WERI-Rb-1 (cell line): ENCODE measurements at regions not wholly inside any gene's neighbourhood (a gene's known extent, or its start where the extent isn't known, plus 50 kb on each side); places are given as distances from the start of the nearest gene placed in this dataset.
"Not testable (repeated sequence)": the region's sequence is repeated elsewhere in the genome, so short reads cannot be mapped to it uniquely, and the experiment has no call there.

ENCODE experiments used
- DNase-seq: peaks from one replicate; pipeline ENCODE4 v3.0.0-alpha.2; 2020
- H3K27ac ChIP-seq: fragments of 250-450 bp; sonication (Bioruptor Pico); 2 replicates; pipeline ENCODE4 v1.5.1; 2020; ENCODE audit warnings: mild to moderate bottlenecking, moderate library complexity
- H3K27me3 ChIP-seq: fragments of 250-450 bp; sonication (Bioruptor Pico); 2 replicates; pipeline ENCODE4 v1.5.1; 2021; ENCODE audit warnings: mild to moderate bottlenecking, low read depth, moderate library complexity; ENCODE audit not compliant: insufficient read depth, severe bottlenecking
- H3K36me3 ChIP-seq: fragments of 250-450 bp; sonication (Bioruptor Pico); 2 replicates; pipeline ENCODE4 v1.5.1; 2020; ENCODE audit warnings: mild to moderate bottlenecking, moderate library complexity
- H3K4me3 ChIP-seq: 2 replicates; pipeline ENCODE4 v1.5.1; 2011; ENCODE audit warnings: low read depth, mild to moderate bottlenecking, control low read depth, low read length
- H3K9me3 ChIP-seq: fragments of 250-450 bp; sonication (Bioruptor Pico); 2 replicates; pipeline ENCODE4 v1.5.1; 2021; ENCODE audit warnings: mild to moderate bottlenecking, moderate library complexity; ENCODE audit not compliant: severe bottlenecking
- TF ChIP-seq, protein P1 (sequence below): IDR thresholded peaks from 2 replicates; pipeline ENCODE4 v1.5.1; 2011; ENCODE audit warnings: low read depth, mild to moderate bottlenecking, control low read depth, inconsistent platforms, low read length

DNA sequence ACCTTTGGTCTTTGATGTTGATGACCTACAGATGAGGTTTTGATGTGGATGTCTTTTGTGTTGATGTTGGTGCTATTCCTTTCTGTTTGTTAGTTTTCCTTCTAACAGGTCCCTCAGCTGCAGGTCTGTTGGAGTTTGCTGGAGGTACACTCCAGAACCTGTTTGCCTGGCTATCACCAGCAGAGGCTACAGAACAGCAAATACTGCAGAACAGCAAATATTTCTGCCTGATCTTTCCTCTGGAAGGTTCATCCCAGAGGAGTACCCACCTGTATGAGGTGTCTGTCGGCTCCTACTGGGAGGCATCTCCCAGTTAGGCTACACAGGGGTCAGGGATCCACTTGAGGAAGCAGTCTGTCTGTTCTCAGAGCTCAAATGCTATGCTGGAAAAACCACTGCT lies 694.5 kb upstream of the CDH6 start:
- Histone ChIP-seq H3K27ac (no peak overlapping the region), H3K4me3 (no peak overlapping the region), H3K27me3 (no peaks in the 10 kb centered on the region), H3K9me3 (no peaks in the 10 kb centered on the region), H3K36me3 (no peaks in the 10 kb centered on the region)
- TF ChIP-seq, protein P1, sequence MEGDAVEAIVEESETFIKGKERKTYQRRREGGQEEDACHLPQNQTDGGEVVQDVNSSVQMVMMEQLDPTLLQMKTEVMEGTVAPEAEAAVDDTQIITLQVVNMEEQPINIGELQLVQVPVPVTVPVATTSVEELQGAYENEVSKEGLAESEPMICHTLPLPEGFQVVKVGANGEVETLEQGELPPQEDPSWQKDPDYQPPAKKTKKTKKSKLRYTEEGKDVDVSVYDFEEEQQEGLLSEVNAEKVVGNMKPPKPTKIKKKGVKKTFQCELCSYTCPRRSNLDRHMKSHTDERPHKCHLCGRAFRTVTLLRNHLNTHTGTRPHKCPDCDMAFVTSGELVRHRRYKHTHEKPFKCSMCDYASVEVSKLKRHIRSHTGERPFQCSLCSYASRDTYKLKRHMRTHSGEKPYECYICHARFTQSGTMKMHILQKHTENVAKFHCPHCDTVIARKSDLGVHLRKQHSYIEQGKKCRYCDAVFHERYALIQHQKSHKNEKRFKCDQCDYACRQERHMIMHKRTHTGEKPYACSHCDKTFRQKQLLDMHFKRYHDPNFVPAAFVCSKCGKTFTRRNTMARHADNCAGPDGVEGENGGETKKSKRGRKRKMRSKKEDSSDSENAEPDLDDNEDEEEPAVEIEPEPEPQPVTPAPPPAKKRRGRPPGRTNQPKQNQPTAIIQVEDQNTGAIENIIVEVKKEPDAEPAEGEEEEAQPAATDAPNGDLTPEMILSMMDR = no peak
- no peak for DNase-seq

DNA sequence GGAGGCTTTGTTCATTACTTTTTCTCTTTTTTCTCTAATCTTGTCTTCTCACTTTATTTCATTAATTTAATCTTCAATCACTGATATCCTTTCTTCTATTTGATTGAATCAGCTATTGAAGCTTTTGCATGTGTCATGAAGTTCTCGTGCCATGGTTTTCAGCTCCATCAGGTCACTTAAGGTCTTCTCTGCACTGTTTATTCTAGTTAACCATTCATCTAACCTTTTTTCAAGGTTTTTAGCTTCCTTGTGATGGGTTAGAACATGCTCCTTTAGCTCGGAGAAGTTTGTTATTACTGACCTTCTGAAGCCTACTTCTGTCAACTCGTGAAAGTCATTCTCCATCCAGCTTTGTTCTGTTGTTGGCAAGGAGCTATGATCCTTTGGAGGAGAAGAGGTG lies 695.0 kb upstream of the CDH6 start:
- H3K27me3 ChIP-seq, H3K9me3 ChIP-seq, DNase-seq, H3K36me3 ChIP-seq, H3K27ac ChIP-seq, H3K4me3 ChIP-seq: not testable (repeated sequence)

DNA sequence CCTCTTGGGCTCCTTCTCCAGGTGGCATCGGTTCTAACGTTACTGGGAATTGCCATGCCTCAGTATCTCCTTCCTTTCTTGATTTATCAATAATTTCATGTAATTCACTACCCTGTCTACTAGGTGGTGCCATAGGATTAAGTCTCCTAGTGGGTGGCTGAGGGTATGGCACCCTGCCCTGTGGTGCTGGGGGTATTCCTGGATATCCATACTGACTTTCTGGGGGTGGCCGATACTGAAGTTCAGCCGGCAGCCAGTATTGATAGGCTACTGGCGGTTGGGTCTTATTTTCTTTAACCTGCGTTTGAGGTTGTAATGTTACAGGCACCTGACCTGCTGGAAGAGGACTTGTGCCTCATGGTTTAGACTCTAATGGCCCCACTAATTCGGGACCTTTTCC lies 699.4 kb upstream of the CDH6 start:
- peak; percentile 38 for DNase-seq
- H3K9me3 ChIP-seq, H3K27ac ChIP-seq, H3K4me3 ChIP-seq, H3K27me3 ChIP-seq, H3K36me3 ChIP-seq: not testable (repeated sequence)

DNA sequence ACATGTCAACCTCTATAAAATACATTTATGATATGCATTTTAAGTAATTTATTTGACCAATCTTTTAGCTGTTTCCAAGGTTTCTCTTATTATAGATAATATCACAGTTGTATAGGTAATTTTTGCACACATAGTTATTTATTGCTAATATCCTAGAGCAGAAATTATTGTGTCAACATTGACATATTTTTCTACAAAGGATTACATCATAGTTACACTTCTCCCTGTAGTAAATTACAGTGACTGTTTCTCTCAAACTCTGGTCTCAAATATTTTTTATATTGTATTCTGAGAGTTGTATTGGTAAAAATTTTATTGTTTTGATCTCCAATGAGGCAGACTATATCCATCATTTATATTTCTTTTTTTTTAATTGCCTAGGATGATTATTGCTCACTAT lies 714.4 kb upstream of the CDH6 start:
- H3K9me3 ChIP-seq = peaks cover 16% of the 10 kb centered on the region
- TF ChIP-seq, protein P1 = no peak
- DNase-seq = no peak
- no peak overlapping the region for H3K27ac ChIP-seq
- H3K4me3 ChIP-seq = no peak overlapping the region
- no peaks in the 10 kb centered on the region for H3K36me3 ChIP-seq
- no peaks in the 10 kb centered on the region for H3K27me3 ChIP-seq

DNA sequence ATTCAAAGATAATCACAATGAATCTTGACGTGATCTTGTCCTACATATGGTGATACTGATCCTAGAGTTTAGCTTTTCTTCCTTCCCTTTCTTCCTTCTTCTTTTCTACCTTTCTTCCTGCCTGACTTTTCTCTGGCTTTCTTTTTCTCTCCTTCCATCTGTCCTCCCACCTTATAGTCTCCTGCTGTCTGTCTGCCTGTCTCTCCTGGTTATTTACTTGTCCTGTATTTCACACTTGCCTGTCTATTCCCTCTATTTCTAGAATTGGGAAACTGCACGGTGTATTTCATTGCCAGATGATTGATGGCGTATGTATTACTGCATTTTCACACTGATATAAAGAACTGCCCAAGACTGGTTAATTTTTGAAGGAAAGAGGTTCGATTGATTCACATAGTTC lies 718.1 kb upstream of the CDH6 start:
- Histone ChIP-seq H3K36me3 (no peaks in the 10 kb centered on the region), H3K9me3 (peaks cover 16% of the 10 kb centered on the region), H3K4me3 (no peak overlapping the region), H3K27ac (no peak overlapping the region), H3K27me3 (no peaks in the 10 kb centered on the region)
- DNase-seq = no peak
- TF ChIP-seq, protein P1 = no peak

DNA sequence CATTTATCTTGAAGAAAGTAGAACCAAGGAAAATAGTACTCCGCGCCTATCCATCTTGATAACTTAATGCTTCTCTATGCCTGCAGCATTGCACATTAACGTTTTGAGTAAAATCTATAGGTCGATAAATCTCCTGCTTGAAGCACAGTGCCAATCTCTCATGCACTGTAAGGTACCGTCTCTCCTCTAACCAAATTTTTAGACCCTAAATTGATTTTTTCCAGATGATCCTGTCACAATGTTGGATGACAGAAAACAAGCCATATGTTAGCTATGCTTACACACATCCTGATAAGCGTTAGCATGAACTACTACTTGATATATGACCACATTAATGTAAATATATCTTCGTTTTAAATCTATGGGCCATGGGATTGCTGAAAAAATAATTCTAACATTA lies 723.8 kb upstream of the CDH6 start:
- Histone ChIP-seq H3K36me3 (no peaks in the 10 kb centered on the region), H3K9me3 (no peaks in the 10 kb centered on the region)

DNA sequence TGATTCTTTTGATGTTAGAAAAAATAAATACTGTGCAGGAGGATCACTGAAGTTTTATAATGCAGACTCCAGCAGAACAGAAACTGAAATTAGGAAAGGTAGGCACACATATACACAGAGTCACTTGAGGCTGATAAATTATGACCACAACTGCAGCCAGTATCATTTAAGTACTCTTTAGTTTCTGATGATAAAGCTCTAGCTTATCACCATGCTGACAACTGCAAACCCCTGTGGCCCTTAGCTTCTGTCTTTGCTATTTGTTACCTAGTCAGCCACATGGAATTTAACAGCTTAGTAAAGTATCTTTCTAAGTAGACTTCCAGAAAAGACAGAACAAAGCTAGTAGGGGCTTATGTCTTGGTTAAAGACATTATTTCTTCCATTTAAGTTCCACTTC lies 734.8 kb upstream of the CDH6 start:
- TF ChIP-seq, protein P1 = no peak
- Histone ChIP-seq H3K9me3 (no peaks in the 10 kb centered on the region), H3K36me3 (no peaks in the 10 kb centered on the region), H3K4me3 (no peak overlapping the region), H3K27me3 (no peaks in the 10 kb centered on the region), H3K27ac (no peak overlapping the region)
- DNase-seq = no peak

More for the DNA sequence above, 723.8 kb upstream of the CDH6 start:
- no peak for DNase-seq
- TF ChIP-seq, protein P1 = no peak
- H3K27ac ChIP-seq = no peak overlapping the region
- H3K27me3 ChIP-seq = no peaks in the 10 kb centered on the region
- H3K4me3 ChIP-seq = no peak overlapping the region

DNA sequence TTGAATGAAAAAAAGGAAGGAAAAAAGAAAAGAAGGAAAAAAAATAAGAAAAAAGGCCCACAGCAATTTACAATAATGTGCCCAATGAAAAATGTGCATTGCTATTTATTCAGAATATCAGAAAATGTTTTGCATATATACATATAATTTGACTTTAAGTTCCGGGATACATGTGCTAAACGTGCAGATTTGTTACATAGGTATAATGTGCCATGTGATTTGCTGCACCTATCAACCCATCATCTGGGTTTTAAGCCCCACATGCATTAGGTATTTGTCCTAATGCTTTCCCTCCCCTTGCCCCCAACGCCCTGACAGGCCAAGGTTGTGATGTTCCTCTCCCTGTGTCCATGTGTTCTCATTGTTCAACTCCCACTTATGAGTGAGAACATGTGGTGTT lies 738.0 kb upstream of the CDH6 start:
- not testable (repeated sequence) for H3K27ac ChIP-seq, H3K27me3 ChIP-seq, H3K4me3 ChIP-seq, H3K9me3 ChIP-seq, H3K36me3 ChIP-seq, DNase-seq
